ENCODE measurements at regions not wholly inside any gene's neighbourhood (a gene's known extent, or its start where the extent isn't known, plus 50 kb on each side); places are given as distances from the start of the nearest gene placed in this dataset.
"Not testable (repeated sequence)": the region's sequence is repeated elsewhere in the genome, so short reads cannot be mapped to it uniquely, and the experiment has no call there.

DNA sequence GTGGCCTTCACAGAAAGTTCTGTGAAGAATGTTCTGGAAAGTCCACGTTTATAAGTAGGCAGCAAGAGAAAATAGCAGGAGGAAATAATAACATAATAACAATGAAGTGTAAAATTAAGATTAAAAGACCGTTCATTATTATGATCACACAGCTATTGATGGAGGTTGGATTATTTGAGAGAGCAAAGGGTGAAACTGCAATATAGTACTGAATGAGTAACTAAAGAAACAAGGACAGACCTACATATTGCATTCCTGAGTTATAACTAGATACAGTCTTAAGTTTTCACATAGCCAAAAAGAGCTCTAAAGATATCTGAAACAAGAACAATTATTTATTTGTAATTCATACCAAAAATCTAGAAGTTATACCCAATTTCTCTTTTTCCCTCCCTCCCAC is 122.9 kb upstream of the TMEM164 start:
- DNase-seq (ENCODE audit: low read depth) = no peak

GRCh38 chrX:109880629-109881028 is 122.3 kb upstream of the TMEM164 start:
- DNase-seq (ENCODE audit: low read depth) = no peak

DNA sequence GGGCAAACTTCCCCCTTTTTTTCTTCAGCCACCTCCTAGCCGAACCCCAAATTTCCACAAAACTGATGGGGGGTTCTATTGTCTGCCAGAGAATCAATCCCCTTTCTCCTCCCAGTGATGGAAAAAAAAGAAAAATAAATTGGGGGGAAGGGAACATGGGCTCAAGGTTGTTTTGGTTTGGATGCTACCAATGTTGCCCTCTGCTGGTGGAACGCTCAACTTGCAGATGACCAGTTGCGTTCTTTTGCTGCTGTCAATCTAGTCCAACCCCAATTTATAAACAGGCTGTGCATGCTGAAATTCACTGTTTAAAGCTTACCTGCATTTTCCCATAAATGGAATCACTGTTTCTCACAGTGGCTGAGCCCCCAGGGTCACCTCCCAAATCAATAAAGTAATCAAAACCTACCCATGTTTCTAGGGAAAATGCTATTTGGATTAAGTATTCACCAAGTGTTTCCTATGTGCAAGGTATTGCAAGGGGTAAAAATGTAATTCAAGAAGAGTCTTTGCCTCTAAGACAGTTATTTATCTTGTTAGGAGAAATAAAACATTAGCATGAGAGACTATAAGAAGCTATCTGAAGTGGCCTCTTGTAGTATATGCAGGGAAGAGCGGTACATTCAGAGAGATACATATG is 116.7 kb upstream of the TMEM164 start:
- DNase-seq (ENCODE audit: low read depth) = no peak

- no peak for DNase-seq (ENCODE audit: low read depth)
These were observed 113.5 kb upstream of the TMEM164 start for GRCh38 chrX:109889289-109890006.

DNA sequence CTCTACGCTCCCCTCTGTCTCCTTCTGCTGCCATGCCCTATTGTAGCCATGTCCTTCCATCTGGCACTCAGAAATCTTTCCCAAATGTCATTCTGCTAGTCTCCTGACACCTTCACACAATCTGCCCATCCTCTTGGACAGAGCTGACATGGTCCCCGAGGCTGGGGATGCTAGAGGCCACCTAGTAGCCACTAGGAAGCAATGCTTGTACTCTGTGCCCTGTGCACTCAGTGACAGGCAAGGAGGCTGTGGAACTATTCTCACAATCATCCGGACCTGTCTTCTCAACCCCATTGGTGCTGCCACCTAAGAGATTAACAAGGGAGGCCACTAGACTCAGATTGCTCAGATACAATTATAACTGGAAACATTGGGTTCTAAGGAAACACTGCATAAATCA is 112.6 kb upstream of the TMEM164 start:
- DNase-seq (ENCODE audit: low read depth) = no peak

DNA sequence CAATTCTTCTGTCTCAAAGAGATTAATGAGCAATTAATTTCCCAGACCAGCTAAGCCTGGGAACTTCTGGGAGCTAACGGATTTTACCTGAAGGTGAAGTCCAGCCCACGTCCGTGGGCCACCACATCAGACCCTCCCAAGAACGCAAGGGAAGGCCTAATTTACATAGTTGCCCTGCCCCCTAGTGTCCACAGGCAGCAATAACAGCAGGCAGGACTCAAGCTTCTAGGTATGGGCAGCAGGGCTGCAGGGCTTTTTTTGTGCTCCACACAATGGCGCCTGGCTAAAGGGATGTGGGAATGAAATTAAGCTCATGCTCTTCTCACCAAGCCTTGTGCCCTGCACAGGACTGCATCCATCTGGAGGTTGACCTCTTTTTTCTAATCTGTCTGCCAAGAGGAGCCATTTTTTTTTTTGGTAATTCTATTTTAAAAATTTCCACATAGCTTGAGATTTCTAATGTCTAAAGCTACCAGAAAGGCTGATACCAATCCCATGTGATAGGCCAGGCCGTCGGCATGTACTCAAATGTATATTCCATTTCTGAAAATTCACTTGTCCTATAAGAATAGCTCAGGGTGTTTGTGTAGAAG is 111.9 kb upstream of the TMEM164 start:
- no peak for DNase-seq (ENCODE audit: low read depth)

GRCh38 chrX:109896024-109896423 is 106.9 kb upstream of the TMEM164 start:
- DNase-seq (ENCODE audit: low read depth) = not testable (repeated sequence)

- DNase-seq (ENCODE audit: low read depth) = no peak
These were observed 100.2 kb upstream of the TMEM164 start for GRCh38 chrX:109902665-109903064.

GRCh38 chrX:109911046-109911445 is 91.9 kb upstream of the TMEM164 start:
- no peak for DNase-seq (ENCODE audit: low read depth)

GRCh38 chrX:109912993-109913392 is 89.9 kb upstream of the TMEM164 start:
- not testable (repeated sequence) for DNase-seq (ENCODE audit: low read depth)

GRCh38 chrX:109914114-109914849 is 88.6 kb upstream of the TMEM164 start:
- DNase-seq (ENCODE audit: low read depth) = no peak

DNA sequence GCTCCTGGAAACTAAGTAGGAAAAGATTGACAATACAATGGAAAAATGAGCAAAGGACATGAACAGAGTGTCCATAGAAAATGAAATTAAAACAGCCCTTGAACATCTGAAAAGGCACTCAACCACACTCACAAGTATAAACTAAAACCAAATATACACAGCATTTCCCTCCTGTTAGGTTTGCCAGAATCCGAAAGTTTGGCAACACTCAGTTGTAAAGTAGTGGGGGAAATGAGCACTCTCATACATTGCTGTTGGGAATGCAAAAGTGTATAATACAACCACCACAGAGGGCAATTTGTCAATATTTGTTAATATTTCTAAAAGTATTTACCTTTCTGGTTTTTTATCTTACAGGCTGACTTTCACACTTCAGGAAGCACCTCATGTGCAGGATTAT is 84.2 kb upstream of the TMEM164 start:
- DNase-seq (ENCODE audit: low read depth) = no peak

DNA sequence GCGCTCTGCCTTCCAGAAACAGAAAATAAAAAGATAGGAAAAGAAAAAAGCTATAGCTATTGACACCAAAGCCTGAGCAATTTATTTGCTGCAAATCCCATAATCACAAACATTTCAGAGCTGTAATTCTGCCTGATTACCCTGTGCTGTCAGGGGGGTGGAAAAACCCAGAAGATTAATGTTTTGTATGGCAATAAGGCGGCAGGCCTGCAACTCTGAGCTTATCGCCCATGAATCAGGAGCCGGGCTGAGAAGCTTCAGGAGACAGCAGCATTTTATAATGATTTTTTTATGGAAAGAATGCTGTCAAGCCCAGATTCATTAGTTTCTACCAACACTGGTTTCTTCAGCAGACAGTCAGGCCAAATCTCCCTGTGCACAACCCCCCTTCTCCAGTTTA is 82.6 kb upstream of the TMEM164 start:
- no peak for DNase-seq (ENCODE audit: low read depth)

- DNase-seq (ENCODE audit: low read depth) = no peak
These were observed 82.0 kb upstream of the TMEM164 start for GRCh38 chrX:109920868-109921267.

DNA sequence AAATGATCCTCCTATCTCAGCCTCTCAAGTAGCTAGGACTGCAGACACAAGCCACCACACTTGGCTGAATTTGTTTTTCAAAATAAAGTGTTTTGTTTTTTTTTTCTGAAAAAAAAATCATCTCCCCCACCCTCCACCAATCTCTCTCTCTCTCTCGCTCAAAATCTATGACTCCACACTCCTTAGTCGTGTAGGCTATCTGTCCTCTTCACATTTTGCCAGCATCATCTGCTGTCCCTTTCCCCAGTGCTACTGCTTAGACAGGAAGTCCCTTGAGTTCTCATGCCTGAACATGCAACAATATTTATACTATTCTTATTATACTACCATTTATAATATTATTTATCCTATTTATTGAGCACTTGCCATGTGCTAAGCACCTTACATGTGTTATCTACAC is 80.7 kb upstream of the TMEM164 start:
- no peak for DNase-seq (ENCODE audit: low read depth)

DNA sequence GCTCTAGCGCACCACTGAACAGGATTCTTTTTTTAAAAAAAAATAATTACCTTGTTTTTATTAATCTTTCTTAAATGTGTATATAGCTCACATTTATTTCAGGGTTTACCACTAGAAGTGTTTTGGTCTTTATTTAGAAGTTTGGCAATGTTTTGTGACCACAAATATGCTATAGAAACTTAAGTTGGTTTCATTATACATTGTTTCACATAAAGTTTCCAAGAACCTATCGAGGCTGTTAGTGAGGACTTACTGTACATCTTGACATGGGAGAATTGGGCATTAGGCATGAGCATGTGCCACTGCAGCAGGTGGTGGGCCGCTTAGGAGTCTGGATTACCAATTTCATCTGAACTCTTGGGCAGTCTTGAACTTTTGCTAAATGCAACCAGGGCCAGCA is 77.9 kb upstream of the TMEM164 start:
- DNase-seq (ENCODE audit: low read depth) = not testable (repeated sequence)

GRCh38 chrX:109925656-109926055 is 77.3 kb upstream of the TMEM164 start:
- no peak for DNase-seq (ENCODE audit: low read depth)

DNA sequence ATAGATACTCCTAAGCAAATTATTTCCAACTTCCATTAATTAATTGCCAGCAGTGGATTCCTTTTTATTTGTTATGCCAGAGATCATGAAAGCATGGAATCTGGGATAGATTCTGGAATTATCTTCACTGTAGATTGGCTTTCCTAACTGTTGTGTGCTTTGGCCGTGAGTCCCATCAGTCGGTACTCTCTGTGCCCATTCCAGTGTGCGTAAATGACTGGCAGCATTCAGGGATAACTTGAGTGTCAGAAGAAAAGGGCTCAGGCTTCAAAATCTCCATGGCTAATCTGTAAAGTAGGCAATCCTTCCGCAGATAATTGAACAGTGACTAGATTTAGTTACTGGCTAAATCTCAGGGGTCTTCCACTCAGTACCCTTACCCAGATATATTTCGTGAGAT is 76.8 kb upstream of the TMEM164 start:
- no peak for DNase-seq (ENCODE audit: low read depth)

DNA sequence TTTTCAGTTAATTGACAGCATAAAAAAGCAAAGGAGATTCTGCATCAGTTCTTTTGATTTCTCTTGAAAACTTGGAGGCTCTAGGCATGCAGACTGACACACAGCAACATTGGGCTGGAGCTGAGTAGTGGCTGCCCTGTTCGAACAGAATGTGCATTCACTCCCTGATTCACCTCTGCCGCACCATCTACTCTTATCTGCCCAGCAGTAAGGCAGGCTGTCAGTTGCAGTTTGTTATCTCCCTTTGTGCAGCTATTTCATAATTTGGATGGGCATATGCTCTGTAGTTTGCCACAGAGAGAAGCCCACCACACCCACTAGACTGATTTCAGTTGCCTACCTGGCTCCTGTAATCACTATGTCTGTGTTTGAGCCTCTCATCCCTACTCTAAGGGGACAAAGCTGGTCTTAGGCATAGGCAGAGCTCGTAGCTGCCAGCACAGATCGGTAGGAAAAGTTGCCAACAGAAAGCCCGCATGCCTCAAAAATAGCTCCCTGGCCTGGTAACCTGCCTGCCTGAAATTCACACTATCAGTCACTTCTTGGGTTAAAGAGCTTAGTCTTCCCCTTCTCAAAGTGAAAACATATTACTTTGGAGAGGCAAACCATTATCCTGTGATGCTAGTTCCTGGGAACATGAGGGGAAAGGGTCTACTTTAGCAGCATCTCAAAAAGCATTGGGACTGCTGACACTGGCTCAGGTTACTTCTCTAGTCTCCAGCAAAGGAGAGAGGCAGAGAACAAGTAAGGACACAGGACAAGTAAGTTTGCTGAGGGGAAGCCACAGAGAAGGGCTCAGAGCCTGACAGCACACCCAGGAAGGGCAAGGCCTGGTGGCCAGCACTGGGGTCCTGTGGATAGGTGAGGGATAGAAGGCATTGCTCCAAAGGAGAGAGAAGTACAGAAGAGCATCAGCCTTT is 75.9 kb upstream of the TMEM164 start:
- DNase-seq (ENCODE audit: low read depth) = no peak

GRCh38 chrX:109927663-109928273 is 75.1 kb upstream of the TMEM164 start:
- DNase-seq (ENCODE audit: low read depth) = no peak

DNA sequence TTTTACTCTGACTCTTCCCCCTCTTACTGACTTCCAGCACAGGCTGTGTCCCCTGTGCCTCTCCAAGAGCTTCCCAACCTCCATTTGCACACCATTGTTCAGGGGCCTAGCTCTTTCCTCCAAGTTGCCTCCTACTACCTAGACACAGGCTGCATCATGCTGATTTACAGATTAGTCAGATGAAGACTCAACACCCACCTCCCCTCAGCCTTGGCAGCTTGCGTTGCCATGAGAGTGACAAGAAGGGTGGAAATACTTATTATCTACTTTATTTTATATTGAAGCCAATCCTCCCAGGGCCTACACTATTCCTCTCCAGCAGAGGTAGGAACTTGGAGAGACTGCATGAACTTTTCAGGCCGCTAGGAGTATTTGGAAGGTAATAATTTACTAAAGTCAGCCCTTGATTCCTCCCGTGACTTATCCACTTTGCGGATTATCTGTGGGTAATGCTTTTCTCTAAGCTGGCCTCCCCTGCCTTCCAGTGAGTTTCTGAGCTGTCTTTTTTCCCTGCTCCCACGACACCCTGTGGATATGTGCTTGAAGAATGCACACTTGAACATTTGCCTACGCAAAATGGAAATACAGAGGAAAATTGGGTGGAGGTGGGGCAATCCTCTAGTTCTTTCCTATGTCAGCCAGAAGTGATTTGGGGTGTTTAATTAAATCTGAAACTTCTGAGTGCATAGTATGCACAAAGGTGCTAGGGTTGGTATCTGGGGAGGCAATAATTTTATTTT is 74.1 kb upstream of the TMEM164 start:
- DNase-seq (ENCODE audit: low read depth) = no peak

Data from non-pigmented ciliary epithelial cell (primary cell).